GM08714 (cell line): ENCODE measurements at regions not wholly inside any gene's neighbourhood (a gene's known extent, or its start where the extent isn't known, plus 50 kb on each side); places are given as distances from the start of the nearest gene placed in this dataset.
"Not testable (repeated sequence)": the region's sequence is repeated elsewhere in the genome, so short reads cannot be mapped to it uniquely, and the experiment has no call there.

Experiments
- H3K4me3 ChIP-seq: fragments of 200-500 bp; sonication (Bioruptor generic); 2 replicates; pipeline ENCODE4 v1.5.1; 2014; ENCODE audit warnings: mild to moderate bottlenecking, low read length, inconsistent platforms
- ZNF274 ChIP-seq: IDR thresholded peaks from 2 replicates; pipeline ENCODE4 v1.6.1; 2012; ENCODE audit warnings: mild to moderate bottlenecking, low read depth, low read length

GRCh38 chr12:89840162-89840922 is 131.7 kb upstream of the ATP2B1 start:
- no peak overlapping the region for H3K4me3 ChIP-seq
- no peak for TF ChIP-seq ZNF274

DNA sequence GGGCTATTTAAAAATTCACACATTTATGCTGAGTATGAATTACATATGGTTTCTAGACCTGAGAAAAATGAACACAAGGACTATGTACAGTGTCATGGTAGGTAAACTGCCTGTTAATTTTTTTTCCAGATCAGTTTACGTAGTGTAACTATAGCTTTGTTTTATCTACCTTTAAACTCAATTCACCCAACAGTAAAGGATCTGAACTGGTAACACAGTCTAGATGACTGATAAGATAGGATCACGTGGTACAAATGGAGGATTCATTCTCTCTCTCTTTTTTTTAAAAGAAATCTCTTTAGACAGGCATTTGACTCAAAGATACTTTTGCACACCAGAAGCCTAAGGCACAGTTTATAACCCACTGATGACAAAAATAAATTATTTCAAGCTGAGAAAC is 130.8 kb upstream of the ATP2B1 start:
- H3K4me3 ChIP-seq: no peak overlapping the region
- no peak for TF ChIP-seq ZNF274

DNA sequence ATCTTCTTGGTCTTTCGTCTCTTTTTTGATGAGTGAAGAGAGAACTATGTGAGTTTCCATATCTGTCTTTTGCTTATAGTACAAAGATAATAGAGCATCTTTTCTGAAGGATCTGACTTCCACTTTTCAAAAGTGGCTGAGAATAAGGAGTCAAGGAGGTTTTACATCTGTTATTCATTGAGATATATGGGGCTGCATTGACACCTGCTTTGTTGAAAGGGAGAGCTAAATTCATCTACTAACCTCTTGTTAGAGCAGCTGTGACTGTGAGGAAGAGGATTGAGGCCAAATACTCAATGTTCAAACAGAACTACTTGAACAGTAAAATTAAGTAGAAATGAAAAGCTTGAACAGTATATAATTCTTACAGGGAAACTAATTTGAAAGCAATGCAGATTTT is 130.2 kb upstream of the ATP2B1 start:
- H3K4me3 ChIP-seq: no peak overlapping the region

GRCh38 chr12:89836026-89836425 is 127.4 kb upstream of the ATP2B1 start:
- no peak overlapping the region for H3K4me3 ChIP-seq
- no peak for TF ChIP-seq ZNF274

More for the DNA sequence above, 130.2 kb upstream of the ATP2B1 start:
- no peak for TF ChIP-seq ZNF274

- TF ChIP-seq ZNF274: no peak
- H3K4me3 ChIP-seq: no peak overlapping the region
These were observed 126.0 kb upstream of the ATP2B1 start for GRCh38 chr12:89834676-89835075.

GRCh38 chr12:89833337-89834252 is 125.0 kb upstream of the ATP2B1 start:
- no peak overlapping the region for H3K4me3 ChIP-seq
- TF ChIP-seq ZNF274: no peak

DNA sequence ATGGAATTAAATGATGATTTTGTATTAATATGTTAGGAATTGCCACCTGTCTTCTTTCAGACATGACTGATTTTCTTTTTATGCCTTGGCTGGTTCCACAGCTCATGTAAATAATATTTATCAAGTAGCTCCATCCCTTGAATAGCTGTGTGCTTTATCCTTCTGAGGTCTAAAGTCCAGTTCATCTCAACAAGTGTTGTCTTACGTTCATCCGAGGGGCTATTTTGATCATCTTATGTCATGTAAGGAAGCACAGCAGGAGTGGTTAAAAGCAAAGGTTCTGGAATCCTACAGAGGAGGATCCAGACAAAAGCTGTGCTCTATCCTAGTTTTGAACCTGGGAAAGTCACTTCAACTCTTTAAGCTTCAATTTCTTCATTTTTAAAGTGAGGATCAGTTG is 123.7 kb upstream of the ATP2B1 start:
- no peak for TF ChIP-seq ZNF274
- no peak overlapping the region for H3K4me3 ChIP-seq

GRCh38 chr12:89831310-89832095 is 122.9 kb upstream of the ATP2B1 start:
- no peak overlapping the region for H3K4me3 ChIP-seq
- no peak for TF ChIP-seq ZNF274

DNA sequence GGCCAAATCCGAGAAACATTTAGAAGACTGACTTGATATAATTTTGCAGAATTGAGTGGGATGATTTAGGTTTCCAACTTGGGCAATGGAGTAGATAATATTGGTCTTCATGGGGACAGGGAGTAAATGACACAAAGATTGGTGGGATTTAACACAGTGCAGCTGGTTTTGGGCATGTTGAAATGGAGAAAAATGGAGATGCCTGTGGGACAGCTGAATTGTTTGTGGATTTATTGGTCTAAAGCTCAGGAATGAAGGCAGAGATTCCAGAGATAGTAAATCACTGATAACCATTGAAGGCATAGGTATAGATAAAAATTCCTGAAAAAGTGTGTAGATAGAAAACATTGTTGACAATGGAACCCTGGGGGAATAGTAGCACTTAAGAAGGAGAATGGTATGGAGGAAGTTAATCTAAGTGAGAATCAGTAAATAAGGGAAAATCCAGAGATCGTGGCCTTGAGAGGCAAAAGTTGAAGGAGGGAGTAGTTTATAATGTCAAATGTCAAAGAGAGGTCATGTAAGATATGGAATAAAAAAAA is 120.9 kb upstream of the ATP2B1 start:
- H3K4me3 ChIP-seq: no peak overlapping the region
- no peak for TF ChIP-seq ZNF274

DNA sequence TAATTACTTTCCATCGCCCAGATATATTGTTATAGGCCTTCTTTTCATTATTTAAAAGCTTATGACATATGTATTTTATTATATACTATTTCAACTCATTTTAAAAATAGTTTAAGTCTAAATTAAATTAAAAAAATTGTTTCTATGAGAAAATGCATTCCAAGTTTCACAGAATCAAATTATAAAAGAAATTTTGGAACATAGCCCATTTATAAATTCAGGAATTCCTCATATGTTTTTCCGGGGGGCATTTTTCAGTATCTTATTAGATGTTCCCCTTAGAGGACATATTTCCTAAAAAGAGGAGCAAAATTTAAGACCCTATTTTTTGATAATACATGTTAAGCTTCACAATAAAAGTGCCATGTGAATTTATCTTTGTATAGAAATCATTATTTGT is 119.9 kb upstream of the ATP2B1 start:
- TF ChIP-seq ZNF274: no peak
- no peak overlapping the region for H3K4me3 ChIP-seq

DNA sequence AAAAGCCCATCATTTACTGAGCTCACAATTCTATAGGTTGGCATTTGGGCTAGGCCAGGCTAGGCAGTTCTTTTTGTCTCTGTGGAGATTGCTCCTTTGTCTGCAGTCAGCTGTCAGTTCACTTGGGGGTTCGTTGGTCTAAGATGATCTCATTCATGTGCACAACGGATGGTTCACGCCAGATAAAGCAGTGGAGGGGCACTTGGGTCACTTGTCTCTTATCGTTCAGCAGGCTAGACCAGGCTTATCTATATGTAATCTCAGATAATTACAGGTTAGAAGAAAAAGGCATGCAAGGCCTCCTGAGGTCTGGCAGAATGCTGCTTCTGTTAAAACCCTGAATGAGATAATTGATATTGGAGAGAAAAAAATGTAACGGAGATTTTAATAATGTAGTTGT is 119.0 kb upstream of the ATP2B1 start:
- no peak for TF ChIP-seq ZNF274

DNA sequence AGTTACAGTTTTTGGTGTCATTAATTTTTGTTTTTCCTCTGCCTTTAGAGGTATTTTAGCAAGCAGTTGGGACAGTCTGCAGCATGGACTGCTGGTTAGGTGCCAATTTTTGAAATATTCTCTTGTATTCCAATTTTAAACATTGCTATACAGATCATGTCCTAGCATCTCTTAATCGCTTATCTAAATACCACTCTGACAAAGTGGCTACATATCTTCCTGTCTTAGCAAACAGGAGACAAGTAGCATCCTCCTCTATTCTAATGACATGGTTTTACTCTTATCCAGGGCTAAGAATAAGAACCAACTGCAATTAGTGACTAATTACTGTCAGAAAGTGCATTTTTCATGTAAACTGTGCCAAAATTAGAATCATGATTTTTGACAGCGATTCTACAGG is 117.8 kb upstream of the ATP2B1 start:
- no peak overlapping the region for H3K4me3 ChIP-seq
- no peak for TF ChIP-seq ZNF274

More for the DNA sequence above, 119.0 kb upstream of the ATP2B1 start:
- H3K4me3 ChIP-seq: no peak overlapping the region

- TF ChIP-seq ZNF274: no peak
- H3K4me3 ChIP-seq: no peak overlapping the region
These were observed 117.2 kb upstream of the ATP2B1 start for GRCh38 chr12:89825591-89826449.

DNA sequence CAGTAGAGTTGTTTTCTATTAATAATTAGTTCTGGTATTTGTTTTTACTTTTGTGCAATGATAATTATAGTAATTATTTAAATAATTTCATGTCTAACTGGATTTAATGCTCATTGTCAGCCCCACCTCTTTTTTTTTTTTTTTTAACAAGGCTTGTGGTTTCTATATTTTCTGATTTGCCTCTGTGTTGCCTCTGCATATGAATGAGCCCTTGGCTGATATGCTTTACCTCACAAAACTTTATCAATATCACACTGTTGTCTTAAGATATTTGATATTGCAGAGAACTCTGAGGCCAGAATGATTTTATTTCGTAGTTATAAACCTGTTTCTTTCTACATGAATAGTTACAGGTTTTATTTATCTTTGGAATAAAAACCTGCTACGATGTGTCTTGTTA is 116.2 kb upstream of the ATP2B1 start:
- H3K4me3 ChIP-seq: no peak overlapping the region; the same call in 1 of the 2 replicates
- TF ChIP-seq ZNF274: no peak

DNA sequence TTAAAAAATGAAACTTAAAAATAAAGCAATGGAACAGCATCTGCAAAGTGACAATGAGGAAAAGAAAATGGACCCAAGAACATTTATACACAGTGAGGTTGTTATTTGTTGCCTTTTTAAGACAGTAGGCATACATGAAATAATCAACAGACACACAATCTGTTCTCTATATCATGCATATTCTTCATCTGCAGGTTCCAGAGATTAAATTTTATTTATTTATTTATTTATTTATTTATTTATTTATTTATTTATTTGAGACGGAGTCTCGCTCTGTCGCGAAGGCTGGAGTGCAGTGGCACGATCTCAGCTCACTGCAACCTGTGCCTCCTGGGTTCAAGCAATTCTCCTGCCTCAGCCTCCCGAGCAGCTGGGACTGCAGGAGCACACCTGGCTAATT is 114.4 kb upstream of the ATP2B1 start:
- H3K4me3 ChIP-seq: not testable (repeated sequence)
